ENCODE measurements at regions not wholly inside any gene's neighbourhood (a gene's known extent, or its start where the extent isn't known, plus 50 kb on each side); places are given as distances from the start of the nearest gene placed in this dataset.
"Not testable (repeated sequence)": the region's sequence is repeated elsewhere in the genome, so short reads cannot be mapped to it uniquely, and the experiment has no call there.

- DNase-seq (ENCODE audit: low read depth) = no peak
Measured at GRCh38 chr1:115453666-115454065, 115.6 kb upstream of the NGF start.

GRCh38 chr1:115452600-115453329, 114.7 kb upstream of the NGF start:
- DNase-seq (ENCODE audit: low read depth) = no peak

- peak; percentile 25 for DNase-seq (ENCODE audit: low read depth)
Measured at GRCh38 chr1:115450501-115451040, 112.5 kb upstream of the NGF start.

GRCh38 chr1:115448282-115449044, 110.4 kb upstream of the NGF start:
- DNase-seq (ENCODE audit: low read depth) = no peak

GRCh38 chr1:115447672-115448071, 109.6 kb upstream of the NGF start:
- no peak for DNase-seq (ENCODE audit: low read depth)

GRCh38 chr1:115445090-115445489, 107.0 kb upstream of the NGF start:
- DNase-seq (ENCODE audit: low read depth) = no peak

- DNase-seq (ENCODE audit: low read depth) = no peak
Measured at GRCh38 chr1:115440733-115441132, 102.7 kb upstream of the NGF start.

- DNase-seq (ENCODE audit: low read depth) = not testable (repeated sequence)
Measured at GRCh38 chr1:115439520-115439919, 101.5 kb upstream of the NGF start.

GRCh38 chr1:115437196-115437595, 99.1 kb upstream of the NGF start:
- DNase-seq (ENCODE audit: low read depth) = no peak

- DNase-seq (ENCODE audit: low read depth) = no peak
Measured at GRCh38 chr1:115436596-115436995, 98.5 kb upstream of the NGF start.

- DNase-seq (ENCODE audit: low read depth) = no peak
Measured at GRCh38 chr1:115433483-115433882, 95.4 kb upstream of the NGF start.

GRCh38 chr1:115432061-115432460, 94.0 kb upstream of the NGF start:
- peak; percentile 83 for DNase-seq (ENCODE audit: low read depth)

GRCh38 chr1:115430441-115431158, 92.6 kb upstream of the NGF start:
- peak; percentile 89 for DNase-seq (ENCODE audit: low read depth)

- peak; percentile 57 for DNase-seq (ENCODE audit: low read depth)
Measured at GRCh38 chr1:115429884-115430283, 91.8 kb upstream of the NGF start.

- no peak for DNase-seq (ENCODE audit: low read depth)
Measured at GRCh38 chr1:115429241-115429640, 91.2 kb upstream of the NGF start.

GRCh38 chr1:115428676-115429075, 90.6 kb upstream of the NGF start:
- DNase-seq (ENCODE audit: low read depth) = no peak

- DNase-seq (ENCODE audit: low read depth) = no peak
Measured at GRCh38 chr1:115428256-115428655, 90.2 kb upstream of the NGF start.

GRCh38 chr1:115426956-115427355, 88.9 kb upstream of the NGF start:
- DNase-seq (ENCODE audit: low read depth) = no peak

- peak; percentile 44 for DNase-seq (ENCODE audit: low read depth)
Measured at GRCh38 chr1:115426231-115426771, 88.3 kb upstream of the NGF start.

GRCh38 chr1:115425442-115425841, 87.4 kb upstream of the NGF start:
- no peak for DNase-seq (ENCODE audit: low read depth)

- DNase-seq (ENCODE audit: low read depth) = no peak
Measured at GRCh38 chr1:115423776-115424175, 85.7 kb upstream of the NGF start.

- no peak for DNase-seq (ENCODE audit: low read depth)
Measured at GRCh38 chr1:115419571-115419970, 81.5 kb upstream of the NGF start.
